ENCODE measurements at regions not wholly inside any gene's neighbourhood (a gene's known extent, or its start where the extent isn't known, plus 50 kb on each side); places are given as distances from the start of the nearest gene placed in this dataset.

GRCh38 chr12:73372856-73373255, 1100.7 kb downstream of the TRHDE start:
- Histone ChIP-seq H3K4me3 (no peak overlapping the region), H3K27me3 (no peaks in the 10 kb centered on the region), H3K4me1 (ENCODE audit: low read depth) (no peaks in the 10 kb centered on the region), H3K27ac (no peak overlapping the region), H3K36me3 (no peaks in the 10 kb centered on the region), H3K9me3 (ENCODE audit: low read depth) (no peaks in the 10 kb centered on the region)
- no peak for DNase-seq (ENCODE audit: low read depth in 1 of 2, low spot score in 1 of 2)
- TF ChIP-seq CTCF (IDR thresholded peaks at IDR 0.05; ENCODE audit: low read depth, low read length) = no peak

- no peak for TF ChIP-seq CTCF (IDR thresholded peaks at IDR 0.05; ENCODE audit: low read depth, low read length)
- no peaks in the 10 kb centered on the region for H3K27me3 ChIP-seq
- no peak overlapping the region for H3K27ac ChIP-seq
- no peaks in the 10 kb centered on the region for H3K4me1 ChIP-seq (ENCODE audit: low read depth)
- DNase-seq (ENCODE audit: low read depth in 1 of 2, low spot score in 1 of 2) = no peak
- no peaks in the 10 kb centered on the region for H3K9me3 ChIP-seq (ENCODE audit: low read depth)
- H3K4me3 ChIP-seq = no peak overlapping the region
- no peaks in the 10 kb centered on the region for H3K36me3 ChIP-seq
Measured at GRCh38 chr12:73374360-73374759, 1102.2 kb downstream of the TRHDE start.

- no peak for TF ChIP-seq CTCF (IDR thresholded peaks at IDR 0.05; ENCODE audit: low read depth, low read length)
Measured at GRCh38 chr12:73383584-73384222, 1111.5 kb downstream of the TRHDE start.

GRCh38 chr12:73384592-73384991, 1112.4 kb downstream of the TRHDE start:
- H3K9me3 ChIP-seq (ENCODE audit: low read depth) = no peaks in the 10 kb centered on the region
- H3K4me3 ChIP-seq = no peak overlapping the region
- no peak overlapping the region for H3K27ac ChIP-seq
- no peaks in the 10 kb centered on the region for H3K27me3 ChIP-seq
- H3K4me1 ChIP-seq (ENCODE audit: low read depth) = peaks cover 9% of the 10 kb centered on the region
- no peak for DNase-seq (ENCODE audit: low read depth in 1 of 2, low spot score in 1 of 2)
- no peak for TF ChIP-seq CTCF (IDR thresholded peaks at IDR 0.05; ENCODE audit: low read depth, low read length)
- H3K36me3 ChIP-seq = no peaks in the 10 kb centered on the region

More at GRCh38 chr12:73383584-73384222, 1111.5 kb downstream of the TRHDE start:
- Histone ChIP-seq H3K27ac (no peak overlapping the region), H3K36me3 (no peaks in the 10 kb centered on the region), H3K4me1 (ENCODE audit: low read depth) (peaks cover 9% of the 10 kb centered on the region), H3K4me3 (no peak overlapping the region), H3K27me3 (no peaks in the 10 kb centered on the region), H3K9me3 (ENCODE audit: low read depth) (no peaks in the 10 kb centered on the region)
- DNase-seq (ENCODE audit: low read depth in 1 of 2, low spot score in 1 of 2) = no peak

GRCh38 chr12:73390261-73390660, 1118.1 kb downstream of the TRHDE start:
- no peak overlapping the region for H3K4me3 ChIP-seq
- H3K27ac ChIP-seq = no peak overlapping the region
- no peaks in the 10 kb centered on the region for H3K27me3 ChIP-seq
- no peaks in the 10 kb centered on the region for H3K9me3 ChIP-seq (ENCODE audit: low read depth)
- H3K4me1 ChIP-seq (ENCODE audit: low read depth) = no peaks in the 10 kb centered on the region
- no peak for DNase-seq (ENCODE audit: low read depth in 1 of 2, low spot score in 1 of 2)
- H3K36me3 ChIP-seq = no peaks in the 10 kb centered on the region
- no peak for TF ChIP-seq CTCF (IDR thresholded peaks at IDR 0.05; ENCODE audit: low read depth, low read length)
